Hematopoietic multipotent progenitor cell (in vitro differentiated cells): ENCODE measurements at regions not wholly inside any gene's neighbourhood (a gene's known extent, or its start where the extent isn't known, plus 50 kb on each side); places are given as distances from the start of the nearest gene placed in this dataset.
"Not testable (repeated sequence)": the region's sequence is repeated elsewhere in the genome, so short reads cannot be mapped to it uniquely, and the experiment has no call there.

Source experiments
- DNase-seq, 3 donors: peaks; one replicate each; pipeline ENCODE4 v3.0.0-alpha.2; 2011 to 2015; ENCODE audit warnings: low read depth in 2 of 3, low spot score in 2 of 3

DNA sequence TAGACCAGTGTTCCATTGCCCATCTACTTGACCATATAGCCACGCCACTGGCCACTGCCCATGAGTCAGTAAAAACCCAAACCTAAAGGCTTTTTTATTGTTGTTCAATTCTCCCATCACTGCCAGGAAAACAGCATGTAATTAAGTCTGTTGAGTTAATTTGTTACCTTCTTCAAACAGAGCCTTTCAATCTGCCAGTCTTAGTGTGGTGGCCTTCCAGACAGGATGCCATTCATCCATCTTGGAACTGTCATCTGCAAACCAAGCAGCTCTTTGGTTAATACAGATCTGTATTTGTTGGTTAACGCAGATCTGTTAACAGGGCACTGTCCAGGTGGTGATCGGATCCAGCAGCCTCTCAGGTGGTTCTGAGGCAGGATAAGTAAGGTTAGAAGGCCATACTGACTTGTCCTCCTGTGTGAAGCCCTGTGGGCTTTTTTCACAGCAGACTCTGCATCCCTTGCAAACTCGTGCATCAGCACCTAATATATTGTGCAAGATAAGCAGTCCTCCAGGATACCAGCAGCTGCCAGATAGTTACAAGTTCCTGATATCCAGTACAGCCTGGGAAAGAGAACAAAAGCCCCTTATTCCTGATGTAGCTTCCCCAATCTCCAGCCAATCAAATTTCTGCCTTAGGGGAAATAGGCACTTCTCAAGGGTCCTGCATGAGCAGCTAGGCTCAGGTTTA is 59.1 kb upstream of the DHRS4 start:
- DNase-seq = no peak

DNA sequence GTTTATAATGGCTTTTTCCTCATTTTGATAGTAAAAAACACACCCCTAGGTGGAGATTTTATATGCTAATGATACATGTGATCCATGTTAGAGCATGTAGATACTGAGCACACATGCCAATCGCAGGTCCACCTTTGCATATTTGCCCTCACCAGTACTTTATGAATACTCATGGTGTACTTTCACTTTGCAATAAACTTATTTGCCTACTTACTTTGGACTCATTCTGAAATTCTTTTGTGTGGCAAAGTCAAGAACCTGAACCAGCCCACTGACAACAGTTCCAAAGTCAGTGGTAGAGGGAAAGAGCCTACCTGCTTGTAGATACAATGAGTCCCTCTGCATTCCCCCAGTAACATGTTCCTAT is 58.5 kb upstream of the DHRS4 start:
- no peak for DNase-seq

DNA sequence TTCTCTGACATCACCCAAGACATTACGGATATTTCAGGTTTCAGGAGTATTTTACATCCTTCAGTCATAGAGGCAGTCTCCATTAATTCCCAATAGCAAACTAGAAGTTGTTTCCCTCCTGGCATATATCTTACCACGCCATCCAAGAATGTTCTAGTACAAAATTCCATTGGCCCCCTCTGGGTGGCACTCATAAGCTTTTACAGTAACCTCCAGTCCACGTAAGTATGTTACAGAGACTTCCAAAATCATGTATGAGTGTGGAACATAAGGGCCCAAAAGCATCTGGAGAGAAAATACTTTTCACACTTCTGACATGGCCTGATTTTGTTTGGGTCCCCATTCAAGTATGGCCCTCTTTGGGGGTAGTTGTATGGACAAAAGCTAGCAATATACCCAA is 58.1 kb upstream of the DHRS4 start:
- DNase-seq = no peak

DNA sequence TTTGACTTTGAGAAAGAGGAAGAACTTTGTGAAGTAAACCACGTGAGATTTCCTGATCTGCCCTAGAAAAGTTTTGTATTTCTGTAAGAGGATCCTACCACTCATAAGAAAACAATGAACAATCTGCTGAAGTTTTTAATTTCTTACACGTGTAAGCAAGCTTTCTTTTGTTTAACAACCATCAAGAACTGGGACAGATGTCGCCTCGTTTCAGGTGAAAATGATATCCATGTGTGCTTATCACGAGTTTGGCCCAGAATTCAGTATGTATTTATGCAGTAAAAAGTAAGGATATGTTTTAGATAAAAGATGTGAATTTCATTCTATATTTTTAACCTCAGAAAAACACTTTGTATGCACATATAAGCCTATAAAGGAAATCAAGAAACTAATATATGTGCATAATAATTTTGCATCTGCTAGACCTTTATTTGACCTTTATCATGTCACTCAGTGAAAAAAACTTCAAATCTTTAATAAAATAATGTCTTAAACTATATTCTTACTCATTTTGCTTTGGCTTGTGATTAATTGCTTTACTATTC is 56.9 kb upstream of the DHRS4 start:
- no peak for DNase-seq

DNA sequence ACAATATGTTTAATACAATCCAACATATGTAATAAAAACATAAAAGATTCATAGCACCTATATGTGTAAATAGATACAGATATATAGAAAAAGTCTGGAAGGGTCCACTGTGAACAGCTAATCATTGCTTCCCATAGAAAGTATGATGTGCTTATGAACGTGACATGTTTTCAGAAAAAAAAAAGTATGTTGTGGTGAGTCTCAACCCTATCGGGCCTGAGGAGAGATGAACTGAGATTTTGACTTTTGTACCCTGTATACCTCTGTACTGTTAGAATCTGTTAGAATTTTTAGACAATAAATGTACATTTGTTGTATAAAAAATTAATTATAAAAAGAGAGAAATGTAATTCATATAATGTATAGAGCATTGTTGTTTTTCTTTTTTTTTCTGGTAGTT is 56.3 kb upstream of the DHRS4 start:
- not testable (repeated sequence) for DNase-seq

DNA sequence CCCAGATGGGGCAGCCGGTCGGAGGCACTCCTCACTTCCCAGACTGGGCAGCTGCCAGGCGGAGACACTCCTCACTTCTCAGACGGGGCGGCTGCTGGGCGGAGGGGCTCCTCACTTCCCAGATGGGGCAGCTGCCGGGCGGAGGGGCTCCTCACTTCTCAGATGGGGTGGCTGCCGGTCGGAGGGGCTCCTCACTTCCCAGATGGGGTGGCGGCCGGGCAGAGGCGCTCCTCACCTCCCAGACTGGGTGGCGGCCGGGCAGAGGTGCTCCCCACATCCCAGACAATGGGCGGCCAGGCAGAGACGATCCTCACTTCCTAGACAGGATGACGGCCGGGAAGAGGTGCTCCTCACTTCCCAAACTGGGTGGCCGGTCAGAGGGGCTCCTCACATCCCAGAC is 55.2 kb upstream of the DHRS4 start:
- DNase-seq = not testable (repeated sequence)

DNA sequence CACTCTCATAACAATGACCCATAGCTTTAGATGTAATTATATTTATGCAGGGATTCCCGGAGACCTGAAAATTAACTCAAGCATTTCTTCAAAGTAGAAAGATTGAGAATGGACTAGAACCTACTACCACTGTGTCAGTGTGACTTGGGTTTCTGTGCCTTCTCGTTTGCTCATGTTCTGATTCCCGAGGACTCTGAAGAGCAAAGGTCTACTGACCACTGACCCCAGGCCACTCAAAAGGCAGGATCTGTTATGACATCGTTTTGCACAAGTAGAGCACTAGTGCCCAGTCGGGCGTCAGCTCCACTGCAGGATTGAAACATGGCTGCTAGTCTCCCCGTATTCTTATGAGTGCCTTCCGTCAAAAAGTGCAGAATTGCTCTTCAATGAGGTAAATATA is 53.8 kb upstream of the DHRS4 start:
- DNase-seq = no peak

DNA sequence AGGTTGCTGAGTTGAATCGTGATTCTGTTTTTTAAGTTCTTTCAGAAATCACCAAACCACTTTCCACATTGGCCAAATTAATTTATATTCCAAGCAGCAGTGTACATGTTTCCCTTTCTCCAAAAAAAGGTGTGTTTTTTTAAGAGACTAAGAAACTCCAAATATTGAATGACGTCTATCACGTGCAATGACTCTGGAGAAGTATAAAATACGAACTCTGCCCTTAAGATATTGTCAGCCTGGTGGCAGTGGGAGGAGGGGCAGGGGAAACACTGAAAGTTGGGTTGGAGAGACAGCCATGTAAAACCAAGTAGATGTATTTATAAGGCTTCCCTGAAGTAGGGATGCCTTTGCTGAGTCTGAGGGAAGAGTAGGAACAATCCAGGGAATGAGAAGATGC is 50.1 kb upstream of the DHRS4 start:
- DNase-seq = no peak
